HG03103 (cell line): ENCODE measurements at regions not wholly inside any gene's neighbourhood (a gene's known extent, or its start where the extent isn't known, plus 50 kb on each side); places are given as distances from the start of the nearest gene placed in this dataset.

ENCODE experiments used
- ATAC-seq: cut with Tn5 transposase; IDR thresholded peaks from one replicate; pipeline ENCODE4 v1.9.1; 2021; ENCODE audit warnings: low read depth; ENCODE audit not compliant: unreplicated experiment

DNA sequence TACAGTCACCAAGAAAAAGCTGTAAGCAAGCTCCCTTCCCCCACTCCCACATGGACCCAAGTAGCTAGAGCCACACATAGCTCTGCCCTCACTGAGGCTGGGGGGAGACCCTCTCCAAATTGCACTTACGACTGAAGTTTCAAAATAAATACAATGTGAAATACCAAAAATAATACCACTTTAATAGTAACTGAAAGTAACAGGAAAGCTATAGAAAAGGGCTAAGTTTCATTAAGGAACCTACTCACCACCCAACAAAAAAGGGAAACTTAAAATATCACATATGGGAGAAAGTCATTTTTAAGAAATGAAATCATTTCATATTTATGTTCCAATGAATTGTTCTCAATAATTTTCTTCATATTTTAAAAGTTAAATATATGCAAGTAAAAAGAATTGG is 130.4 kb upstream of the UBE2E2 start:
- ATAC-seq = no peak

DNA sequence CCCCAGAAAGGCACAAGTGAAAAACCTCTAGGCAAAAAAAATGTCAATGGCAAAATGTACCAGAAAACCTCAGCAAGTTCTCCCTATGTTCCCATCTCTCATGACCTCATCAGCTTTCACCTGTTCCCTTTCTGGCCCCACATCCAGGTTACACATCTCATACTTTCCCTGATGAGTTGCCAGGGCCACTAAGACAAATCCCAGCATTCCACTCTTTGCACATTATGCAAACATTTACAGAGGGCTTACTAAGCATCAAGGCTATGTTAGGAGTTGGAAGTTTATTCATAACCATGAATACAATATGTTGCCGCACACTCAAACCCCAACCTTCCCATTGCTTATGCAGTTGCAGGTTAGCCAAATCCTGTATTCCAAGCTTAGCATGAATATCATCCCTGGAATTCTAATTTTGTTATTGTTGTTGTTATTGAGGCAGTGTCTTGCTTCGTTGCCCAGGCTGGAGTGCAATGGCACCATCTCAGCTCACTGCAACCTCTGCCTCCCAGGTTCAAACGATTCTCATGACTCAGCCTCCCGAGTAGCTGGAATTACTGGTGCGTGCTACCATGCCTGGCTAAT is 129.3 kb upstream of the UBE2E2 start:
- ATAC-seq = no peak

DNA sequence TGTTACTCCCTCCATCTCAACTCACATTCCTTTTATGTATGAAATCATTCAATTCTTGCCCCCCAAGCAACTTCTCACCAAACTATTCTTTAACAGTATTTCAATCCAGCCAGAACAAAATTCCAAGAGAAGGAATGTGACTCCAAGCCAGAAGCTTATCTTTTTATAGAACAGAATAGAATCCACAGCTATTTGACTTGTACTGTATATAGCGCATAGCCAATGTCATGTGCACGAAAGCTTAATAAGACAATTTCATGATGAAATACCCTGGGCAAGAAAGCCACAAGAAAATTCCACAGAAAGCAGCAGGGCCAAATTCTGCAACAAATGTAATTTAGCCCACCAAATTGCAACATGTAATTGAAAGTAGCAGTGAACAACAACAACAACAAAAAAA is 127.6 kb upstream of the UBE2E2 start:
- ATAC-seq = no peak

DNA sequence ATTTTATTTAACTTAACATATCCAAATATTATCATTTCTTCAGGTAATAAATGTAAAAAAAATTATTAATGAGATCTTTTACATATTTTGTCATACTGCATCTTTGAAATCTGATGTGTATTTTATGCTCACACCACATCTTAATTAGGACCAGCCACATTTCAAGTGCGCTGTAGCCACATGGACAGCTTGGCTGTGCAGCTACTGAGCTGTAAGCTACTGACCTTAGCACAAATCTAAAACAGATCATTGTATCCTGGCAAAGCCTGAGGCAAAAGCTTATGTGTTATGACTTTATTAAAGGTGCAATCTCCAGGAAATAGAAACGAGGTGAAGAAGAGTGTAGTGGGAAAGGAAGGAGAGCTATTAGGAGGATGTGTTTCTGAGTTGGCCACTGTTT is 126.7 kb upstream of the UBE2E2 start:
- no peak for ATAC-seq

DNA sequence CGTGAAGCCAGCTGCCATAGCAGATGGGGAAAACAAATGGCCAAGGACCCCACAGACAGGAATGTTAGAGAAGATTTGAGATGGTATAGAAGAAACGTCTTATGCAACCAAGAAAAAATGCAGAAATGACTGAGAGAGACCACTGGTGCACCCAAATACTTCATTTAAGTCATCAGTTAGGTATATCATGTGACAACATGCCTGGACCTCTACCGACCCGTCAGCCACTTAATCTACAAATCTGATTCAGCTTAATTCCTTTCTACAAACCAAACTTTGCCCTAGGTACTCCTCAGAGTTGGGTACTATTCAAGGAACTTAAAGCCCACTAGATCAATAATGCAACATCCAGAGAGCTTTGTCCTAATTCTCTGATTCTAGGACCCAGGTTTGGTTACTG is 126.0 kb upstream of the UBE2E2 start:
- ATAC-seq = no peak

DNA sequence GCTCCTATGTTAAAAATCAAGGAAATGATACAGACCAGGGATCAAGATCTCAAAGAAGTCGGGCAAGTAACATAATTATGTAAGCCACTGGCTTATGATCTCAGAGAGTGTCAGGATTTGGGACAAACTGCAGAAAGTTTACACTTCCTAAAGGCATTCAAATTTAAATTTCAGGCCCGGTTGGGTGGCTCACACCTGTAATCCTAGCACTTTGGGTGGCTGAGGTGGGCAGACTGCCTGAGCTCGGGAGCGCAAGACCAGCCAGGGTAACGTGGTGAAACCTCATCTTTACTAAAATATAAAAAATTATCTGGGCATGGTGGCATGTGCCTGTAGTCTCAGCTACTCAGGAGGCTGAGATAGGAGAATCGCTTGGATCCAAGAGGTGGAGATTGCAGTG is 124.4 kb upstream of the UBE2E2 start:
- no peak for ATAC-seq

DNA sequence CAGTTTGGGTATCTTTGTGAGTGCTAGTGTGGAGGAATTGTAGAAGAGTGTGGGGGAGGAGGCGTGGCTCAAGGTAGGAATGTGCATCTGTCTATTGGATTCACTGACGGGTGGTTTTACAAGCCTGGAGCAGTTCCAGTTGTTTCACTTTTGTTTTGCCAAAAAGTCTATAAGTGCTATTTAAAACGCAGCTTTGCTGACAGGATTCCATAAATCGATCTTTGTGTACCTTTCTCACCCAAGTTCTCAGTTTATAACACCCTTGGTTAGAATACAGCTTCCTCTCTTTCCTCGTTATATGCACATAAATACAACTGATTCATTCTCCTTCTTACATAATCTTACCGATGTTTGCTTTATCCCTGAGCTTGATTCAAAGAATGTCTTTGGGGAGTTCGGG is 123.2 kb upstream of the UBE2E2 start:
- ATAC-seq = no peak

DNA sequence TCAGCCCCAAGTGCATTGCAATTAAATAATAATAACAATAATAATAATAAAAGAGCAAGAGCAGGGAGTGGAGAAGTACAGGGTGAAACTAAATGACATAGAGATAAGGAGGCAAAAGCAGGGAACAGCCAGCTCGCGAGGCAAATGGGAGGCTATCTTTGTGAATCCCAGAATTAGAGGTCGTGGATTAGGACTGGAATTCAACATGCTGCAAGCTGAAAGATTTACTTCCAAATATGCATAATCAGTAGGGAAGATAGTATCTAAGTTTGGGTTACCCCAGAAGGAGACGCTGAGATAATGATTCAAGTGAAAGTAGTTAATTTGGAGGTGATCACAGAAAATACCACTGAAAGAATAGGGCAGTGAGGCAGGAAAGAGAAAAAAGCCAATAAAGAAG is 119.4 kb upstream of the UBE2E2 start:
- ATAC-seq = no peak

DNA sequence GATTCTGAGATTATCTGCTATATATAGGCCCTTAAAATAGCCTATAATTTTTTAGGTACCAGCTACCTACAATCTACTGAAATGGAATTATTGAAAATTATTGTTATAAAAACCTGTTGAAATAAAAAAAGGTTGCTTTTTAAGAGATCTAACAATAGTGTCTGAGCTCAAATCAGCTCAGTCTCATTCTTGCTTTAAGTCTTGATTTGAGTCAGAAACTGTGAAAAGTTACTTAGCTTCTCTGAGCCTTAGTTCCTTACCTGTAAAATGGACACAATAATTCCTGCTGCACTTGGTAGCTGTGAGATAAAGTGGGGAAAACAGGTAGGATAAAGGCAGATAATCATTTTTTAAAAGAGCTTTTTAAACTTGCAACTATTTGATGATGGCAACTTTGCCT is 118.8 kb upstream of the UBE2E2 start:
- no peak for ATAC-seq

DNA sequence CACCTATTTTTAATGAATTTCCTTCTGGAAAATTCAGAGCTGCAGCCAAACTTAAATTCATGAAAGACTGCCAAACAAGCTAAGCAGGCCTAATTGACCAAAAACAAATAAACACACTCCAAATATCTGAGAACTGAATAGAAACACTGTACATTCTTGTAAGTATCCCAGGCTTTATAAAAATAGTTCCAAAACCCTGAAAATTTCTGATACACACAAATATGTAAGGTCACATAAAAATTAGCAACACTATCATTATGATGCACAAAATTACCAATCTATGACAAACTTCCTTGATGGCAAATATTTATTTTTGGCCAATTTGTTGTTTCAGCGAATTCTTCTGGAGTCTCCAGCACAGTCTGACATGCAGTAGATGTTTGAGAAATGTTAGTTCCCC is 117.9 kb upstream of the UBE2E2 start:
- ATAC-seq = no peak

DNA sequence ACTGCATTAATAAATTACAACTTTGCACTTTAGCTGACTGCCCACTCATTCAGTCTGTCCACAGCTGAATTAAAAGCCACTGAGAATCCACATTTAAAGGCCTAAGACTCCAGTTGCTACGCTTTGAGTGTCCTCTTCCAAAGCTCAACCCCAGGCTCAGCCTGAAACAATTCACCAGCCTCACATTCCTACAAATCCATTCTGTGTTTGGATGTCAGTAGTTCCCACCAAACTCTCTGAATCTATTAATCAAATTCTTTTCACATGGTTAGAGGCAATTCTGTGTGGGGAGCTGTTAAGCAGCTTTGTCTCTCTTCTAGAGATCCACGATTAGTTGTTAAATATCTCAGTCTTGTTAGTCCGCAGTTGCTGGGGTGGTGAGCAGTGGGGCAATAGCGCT is 116.8 kb upstream of the UBE2E2 start:
- no peak for ATAC-seq

DNA sequence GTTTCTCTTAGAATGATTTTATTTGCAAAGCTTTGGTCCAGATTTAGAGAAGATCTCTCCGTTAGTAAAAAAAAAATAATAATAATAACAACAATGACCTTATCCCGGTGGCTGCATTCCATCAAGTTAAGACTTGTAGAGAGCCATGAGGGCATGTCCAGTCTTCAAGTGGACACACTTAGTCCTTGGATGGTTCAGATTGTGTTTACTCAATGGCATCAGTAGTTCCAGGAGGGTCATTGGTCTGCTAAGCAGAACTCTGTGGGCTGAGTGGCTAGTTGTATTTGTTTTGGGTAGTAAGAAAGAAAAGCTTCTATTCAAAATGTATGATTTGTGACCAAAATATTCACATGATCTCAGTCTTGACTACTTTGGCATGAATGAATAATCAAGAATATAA is 116.3 kb upstream of the UBE2E2 start:
- ATAC-seq = no peak

DNA sequence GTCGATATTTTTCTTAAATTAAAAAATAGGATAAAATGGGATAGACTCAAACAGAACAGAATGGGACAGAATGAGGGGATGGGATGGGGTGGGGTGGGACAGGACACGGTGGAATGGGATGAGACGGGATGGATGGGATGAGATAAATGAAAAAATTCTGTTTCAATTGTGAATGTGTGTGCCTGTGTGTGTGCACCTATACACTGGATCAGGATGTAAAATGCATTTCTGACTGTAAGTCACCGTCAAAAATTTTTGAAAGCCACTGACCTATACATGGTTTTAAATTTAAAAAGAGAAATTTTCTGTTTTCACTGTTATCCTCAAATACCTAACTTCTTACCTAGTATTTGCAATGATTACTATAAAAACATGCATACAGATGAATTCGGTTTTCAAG is 108.7 kb upstream of the UBE2E2 start:
- no peak for ATAC-seq

DNA sequence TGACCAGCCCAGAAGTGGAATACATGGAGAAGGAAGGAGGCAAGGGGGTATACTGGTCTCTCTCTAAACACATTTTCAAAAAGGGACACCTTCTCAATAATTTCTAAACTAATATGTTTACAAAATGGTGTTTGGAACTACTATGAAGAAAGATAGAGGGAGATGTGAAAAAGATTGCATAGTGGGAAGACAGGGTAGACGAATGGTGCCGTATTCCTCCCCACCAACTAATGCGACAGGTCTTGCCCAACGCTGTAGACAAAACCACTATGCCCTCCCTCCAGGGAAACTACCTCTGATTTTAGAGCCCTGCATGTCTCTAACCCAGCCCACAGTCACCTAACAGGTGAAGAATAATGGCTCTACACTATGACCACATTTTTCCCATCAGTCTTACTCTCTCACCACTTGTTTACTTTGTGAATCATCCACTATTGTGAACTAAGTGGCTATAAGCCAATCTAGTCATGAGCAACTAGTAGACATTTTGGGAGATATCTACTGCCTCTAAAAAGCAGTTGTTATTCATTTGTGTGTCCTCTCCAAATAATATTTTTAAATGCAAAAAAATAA is 108.2 kb upstream of the UBE2E2 start:
- ATAC-seq = no peak

DNA sequence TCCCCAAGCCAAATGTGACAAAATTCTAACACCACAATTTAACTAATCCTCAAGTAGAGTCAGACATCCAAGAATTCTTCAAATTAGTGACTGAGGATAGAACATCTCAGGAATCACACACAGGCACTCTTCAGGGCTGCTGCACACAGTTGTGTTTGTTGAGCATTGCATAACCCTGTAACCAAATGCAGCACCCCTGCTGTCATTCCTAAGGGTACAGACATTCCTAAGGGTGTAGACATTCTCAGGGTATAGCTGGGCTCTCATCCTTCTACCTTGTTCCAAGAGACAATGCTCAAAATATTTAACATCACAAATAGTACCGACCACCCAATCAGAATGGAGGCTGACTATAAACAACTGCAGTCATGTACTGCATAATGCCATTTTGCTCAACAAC is 107.1 kb upstream of the UBE2E2 start:
- no peak for ATAC-seq

DNA sequence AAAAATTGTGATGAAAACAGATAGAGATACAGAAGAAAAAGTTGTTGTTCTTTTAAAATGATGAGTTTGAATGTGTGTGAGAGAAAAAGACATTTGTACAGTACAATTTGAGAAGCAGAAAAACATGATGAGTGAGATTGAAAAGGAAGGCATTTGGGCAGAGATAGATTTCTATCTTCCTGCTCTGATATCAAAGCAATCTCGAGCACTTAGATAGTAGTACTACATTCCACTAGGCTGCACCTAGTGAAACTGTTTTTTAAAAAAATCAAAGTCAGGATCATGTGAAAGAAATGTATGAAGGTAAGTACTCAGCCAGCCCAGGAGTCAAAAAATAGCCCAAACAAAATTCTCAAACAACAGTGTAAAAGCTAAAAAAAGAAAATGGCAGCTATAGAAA is 104.1 kb upstream of the UBE2E2 start:
- no peak for ATAC-seq

DNA sequence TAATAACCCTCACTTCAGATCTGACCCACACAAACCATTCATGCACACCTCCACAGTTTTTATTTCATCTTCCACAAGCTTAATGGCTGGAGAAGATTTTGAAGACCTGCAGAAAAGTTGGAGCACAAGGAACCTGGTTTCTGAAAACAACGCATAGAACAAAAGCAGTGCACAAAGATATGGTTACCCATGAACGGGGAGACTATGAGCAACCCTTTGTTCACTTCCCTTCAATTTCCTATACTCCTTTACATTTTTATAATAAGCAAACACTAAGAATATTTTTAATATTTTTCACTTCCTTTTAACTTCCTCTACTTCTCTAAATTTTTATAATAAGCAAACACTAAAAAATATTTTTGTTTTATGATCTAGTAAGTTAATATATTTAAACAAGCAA is 103.5 kb upstream of the UBE2E2 start:
- ATAC-seq = no peak

DNA sequence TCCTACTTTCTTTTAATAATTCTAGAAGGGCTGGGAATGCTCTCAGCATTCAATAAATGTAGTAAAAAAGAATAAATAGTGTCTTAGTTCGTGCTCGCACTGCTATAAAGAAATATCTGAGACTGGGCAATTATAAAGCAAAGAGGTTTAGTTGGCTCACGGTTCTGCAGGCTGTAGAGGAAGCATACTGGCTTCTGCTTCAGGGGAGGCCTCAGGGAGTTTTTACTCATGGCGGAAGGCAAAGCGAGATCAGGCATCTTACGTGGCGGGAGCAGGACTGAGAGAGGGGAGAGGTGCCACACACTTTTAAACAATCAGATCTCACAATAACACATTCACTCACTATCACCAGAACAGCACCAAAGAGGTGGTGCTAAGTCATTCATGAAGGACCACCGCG is 103.0 kb upstream of the UBE2E2 start:
- no peak for ATAC-seq

DNA sequence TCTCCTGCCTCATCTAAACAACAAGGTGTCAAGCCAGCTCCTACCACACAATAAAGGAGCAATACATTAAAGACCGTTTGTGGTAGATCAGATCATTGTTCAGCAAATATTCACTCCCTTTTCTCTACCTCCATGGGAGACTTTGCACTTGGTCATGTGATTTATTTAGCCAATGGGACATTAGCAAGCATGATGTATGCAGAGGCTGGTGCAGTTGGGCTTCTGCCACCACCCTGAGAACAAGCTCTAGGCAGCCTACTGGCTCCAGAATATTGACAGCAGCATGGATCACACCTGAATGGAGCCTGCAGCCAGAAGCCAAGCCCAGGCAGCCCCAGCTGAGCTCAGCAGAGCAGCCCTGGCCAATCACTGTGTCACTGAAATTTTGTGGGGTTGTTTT is 99.4 kb upstream of the UBE2E2 start:
- ATAC-seq = no peak

DNA sequence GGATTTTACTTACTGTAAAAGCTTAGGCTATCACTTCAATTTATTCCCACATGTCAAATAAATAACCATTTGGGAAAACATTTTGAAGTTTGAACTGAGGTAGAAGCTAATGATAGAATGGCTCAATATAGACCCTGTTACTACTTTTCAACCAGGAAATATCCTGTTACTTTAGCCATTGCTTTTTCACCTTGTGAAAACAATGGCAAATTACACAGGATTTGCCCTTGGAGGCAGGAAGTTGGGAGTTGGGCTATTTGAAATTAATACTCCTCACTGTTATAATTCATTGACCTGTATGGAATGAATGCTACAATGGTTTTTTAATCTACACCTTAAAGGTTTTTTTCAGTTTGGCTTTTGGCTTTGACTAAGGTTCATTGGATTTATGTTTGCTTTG is 98.1 kb upstream of the UBE2E2 start:
- no peak for ATAC-seq

DNA sequence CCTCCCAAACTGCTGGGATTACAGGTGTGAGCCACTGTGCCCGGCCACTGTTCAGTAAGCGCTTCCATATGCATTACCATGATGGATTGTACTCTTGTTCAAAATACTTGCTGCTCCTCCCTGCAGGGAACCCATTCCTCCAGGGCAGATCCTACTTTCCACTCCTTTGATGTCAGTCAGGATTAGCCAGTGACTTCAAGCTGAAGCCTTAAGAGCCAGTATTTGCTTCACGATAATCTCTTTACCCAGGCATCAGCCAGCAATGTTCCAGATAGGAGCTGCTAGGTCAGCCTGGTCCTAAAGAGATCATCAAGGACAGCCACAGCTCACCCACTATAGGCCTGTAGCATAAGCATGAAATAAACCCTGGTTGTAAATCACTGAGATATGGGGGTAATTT is 96.5 kb upstream of the UBE2E2 start:
- no peak for ATAC-seq

DNA sequence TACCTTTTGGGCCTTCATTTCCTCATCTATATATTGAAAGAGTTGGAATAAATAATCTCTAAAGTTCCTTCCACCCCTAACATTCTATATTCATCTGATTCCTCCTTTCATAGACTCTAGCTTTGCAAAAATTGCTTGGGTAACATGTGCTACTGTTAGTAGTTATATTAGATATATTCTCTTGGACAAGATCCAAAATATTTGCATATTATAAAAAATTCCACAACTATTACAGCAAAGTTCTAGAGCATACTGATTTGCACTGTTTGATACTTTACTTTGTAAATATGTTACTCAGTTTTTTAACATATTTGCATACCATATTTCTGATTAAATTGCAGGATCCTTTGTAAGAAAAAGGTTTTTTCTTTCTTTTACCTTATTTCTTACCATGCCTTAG is 95.9 kb upstream of the UBE2E2 start:
- ATAC-seq = no peak

DNA sequence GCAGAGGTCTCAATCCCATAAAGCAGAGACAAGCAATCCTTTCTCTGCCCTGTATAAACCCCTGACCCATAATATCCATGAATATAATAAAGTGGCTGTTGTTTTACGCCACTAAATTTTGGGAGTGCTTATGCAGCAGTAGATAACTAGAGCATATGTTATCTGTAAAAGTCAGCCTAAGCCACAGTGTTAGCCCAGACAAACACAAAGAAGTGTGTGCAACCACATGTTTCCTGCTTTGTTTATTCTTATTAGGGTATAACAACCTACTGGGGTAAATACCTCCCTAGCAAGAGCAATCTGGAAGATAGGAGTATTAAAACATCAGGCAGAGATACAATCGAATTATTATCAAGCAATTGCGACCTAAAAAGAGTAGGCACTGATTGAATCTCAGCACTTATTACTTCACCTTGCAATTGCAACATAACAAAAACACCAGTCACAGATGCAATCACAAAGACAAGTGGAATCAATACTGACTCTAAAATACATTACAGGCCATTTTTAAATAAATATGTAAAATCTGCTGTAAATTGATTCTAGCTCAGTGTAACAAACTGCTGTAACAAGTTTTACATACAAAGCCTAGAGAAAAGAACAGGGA is 94.6 kb upstream of the UBE2E2 start:
- no peak for ATAC-seq
